ENCODE measurements at regions not wholly inside any gene's neighbourhood (a gene's known extent, or its start where the extent isn't known, plus 50 kb on each side); places are given as distances from the start of the nearest gene placed in this dataset.

DNA sequence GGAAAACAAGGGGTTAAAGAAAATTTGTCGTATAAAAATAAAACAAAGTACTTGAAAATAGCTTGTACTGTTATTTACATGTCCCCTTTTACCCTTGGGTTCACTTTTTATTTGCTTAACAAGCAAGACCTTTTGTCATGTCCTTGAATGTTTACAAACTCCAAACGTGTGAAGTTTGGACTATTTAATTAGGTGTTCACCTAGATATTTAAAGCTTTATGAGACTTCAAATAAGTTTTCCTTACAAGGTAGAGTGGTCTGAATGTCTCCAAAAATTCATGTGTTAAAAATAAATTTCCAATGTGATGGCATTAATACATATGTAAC lies 242.0 kb upstream of the TTC14 start:
- H3K4me3 ChIP-seq (ENCODE audit: low read depth, low read length) = no peak overlapping the region
- in situ Hi-C loops (cut with HindIII; ENCODE audit: low sequenced_read_pairs) = no loop called here
- TF ChIP-seq, protein P1, sequence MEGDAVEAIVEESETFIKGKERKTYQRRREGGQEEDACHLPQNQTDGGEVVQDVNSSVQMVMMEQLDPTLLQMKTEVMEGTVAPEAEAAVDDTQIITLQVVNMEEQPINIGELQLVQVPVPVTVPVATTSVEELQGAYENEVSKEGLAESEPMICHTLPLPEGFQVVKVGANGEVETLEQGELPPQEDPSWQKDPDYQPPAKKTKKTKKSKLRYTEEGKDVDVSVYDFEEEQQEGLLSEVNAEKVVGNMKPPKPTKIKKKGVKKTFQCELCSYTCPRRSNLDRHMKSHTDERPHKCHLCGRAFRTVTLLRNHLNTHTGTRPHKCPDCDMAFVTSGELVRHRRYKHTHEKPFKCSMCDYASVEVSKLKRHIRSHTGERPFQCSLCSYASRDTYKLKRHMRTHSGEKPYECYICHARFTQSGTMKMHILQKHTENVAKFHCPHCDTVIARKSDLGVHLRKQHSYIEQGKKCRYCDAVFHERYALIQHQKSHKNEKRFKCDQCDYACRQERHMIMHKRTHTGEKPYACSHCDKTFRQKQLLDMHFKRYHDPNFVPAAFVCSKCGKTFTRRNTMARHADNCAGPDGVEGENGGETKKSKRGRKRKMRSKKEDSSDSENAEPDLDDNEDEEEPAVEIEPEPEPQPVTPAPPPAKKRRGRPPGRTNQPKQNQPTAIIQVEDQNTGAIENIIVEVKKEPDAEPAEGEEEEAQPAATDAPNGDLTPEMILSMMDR (IDR thresholded peaks at IDR 0.05; ENCODE audit: low read depth, low read length, missing control alignments) = no peak
- DNase-seq (ENCODE audit: low read depth) = no peak

- DNase-seq (ENCODE audit: low read depth) = no peak
- no peak overlapping the region for H3K4me3 ChIP-seq (ENCODE audit: low read depth, low read length)
- TF ChIP-seq, protein P1 (IDR thresholded peaks at IDR 0.05; ENCODE audit: low read depth, low read length, missing control alignments) = no peak
- in situ Hi-C loops (cut with HindIII; ENCODE audit: low sequenced_read_pairs) = no loop called here
Measured at GRCh38 chr3:180362081-180362480, 239.9 kb upstream of the TTC14 start.

DNA sequence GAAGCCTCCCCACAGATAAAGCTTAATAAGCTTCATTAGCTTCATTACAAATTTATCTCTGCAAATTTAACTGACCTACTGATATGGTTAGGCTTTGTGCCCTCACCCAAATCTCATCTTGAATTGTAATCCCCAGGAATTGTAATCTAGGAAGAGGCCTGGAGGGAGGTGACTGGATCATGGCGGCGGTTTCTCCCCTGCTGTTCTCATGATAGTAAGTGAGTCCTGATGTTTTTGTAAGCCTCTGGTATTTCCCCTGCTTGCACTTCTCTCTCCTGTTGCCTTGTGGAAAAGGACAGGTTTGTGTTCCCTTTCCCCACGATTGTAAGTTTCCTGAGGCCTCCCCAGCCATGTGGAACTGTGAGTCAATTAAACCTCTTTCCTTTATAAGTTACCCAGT lies 226.1 kb upstream of the TTC14 start:
- TF ChIP-seq, protein P1 (IDR thresholded peaks at IDR 0.05; ENCODE audit: low read depth, low read length, missing control alignments) = no peak
- no peak for DNase-seq (ENCODE audit: low read depth)
- H3K4me3 ChIP-seq (ENCODE audit: low read depth, low read length) = no peak overlapping the region
- in situ Hi-C loops (cut with HindIII; ENCODE audit: low sequenced_read_pairs) = no loop called here

DNA sequence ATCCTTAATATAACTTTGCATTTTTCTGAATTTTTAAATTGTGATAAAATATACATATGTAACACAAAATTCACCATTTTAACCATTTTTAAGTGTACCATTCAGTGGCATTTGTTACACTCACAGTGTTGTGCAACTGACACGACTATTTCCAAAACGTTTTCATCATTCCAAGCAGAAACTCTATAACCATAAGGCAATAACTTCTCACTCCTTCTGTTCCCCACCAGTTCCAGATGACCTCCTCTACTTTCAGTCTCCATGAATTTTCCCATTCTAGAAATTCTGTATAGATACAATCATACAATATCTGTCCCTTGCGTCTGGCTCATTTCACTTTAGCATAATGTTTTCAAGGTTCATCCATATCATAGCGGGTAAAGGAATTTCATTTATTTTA lies 223.5 kb upstream of the TTC14 start:
- H3K4me3 ChIP-seq (ENCODE audit: low read depth, low read length) = no peak overlapping the region
- in situ Hi-C loops (cut with HindIII; ENCODE audit: low sequenced_read_pairs) = no loop called here
- no peak for DNase-seq (ENCODE audit: low read depth)
- TF ChIP-seq, protein P1 (IDR thresholded peaks at IDR 0.05; ENCODE audit: low read depth, low read length, missing control alignments) = no peak

DNA sequence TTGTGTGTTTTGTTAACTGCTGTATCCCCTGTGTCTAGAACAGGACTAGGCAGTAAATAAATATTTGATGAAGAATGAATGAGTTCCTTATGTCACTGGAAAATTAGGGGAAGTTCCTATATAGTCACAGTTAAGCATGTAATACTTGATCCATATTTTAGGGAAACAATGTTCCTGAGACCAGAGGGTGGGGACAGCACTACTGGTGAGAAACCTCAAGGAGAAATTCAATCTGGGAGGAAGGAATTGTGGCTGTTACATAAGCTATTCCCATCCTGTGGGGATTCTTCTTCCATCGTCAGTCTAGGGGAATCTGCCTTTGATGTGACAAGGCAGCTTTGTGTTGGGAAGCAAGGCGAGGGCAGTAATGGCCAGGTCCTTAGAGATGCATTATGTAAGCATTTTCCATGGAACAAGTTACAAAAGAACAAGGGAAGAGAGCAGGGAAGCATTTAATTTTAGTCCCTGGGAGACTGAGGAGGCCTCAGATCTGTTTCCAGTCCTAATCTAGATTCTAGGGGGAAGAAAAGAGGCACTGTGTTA lies 219.3 kb upstream of the TTC14 start:
- no peak overlapping the region for H3K4me3 ChIP-seq (ENCODE audit: low read depth, low read length)
- in situ Hi-C loops (cut with HindIII; ENCODE audit: low sequenced_read_pairs) = no loop called here
- TF ChIP-seq, protein P1 (IDR thresholded peaks at IDR 0.05; ENCODE audit: low read depth, low read length, missing control alignments) = no peak
- no peak for DNase-seq (ENCODE audit: low read depth)

GRCh38 chr3:180383332-180384020 lies 218.5 kb upstream of the TTC14 start:
- TF ChIP-seq, protein P1 (IDR thresholded peaks at IDR 0.05; ENCODE audit: low read depth, low read length, missing control alignments) = no peak
- no peak overlapping the region for H3K4me3 ChIP-seq (ENCODE audit: low read depth, low read length)
- DNase-seq (ENCODE audit: low read depth) = no peak
- in situ Hi-C loops (cut with HindIII; ENCODE audit: low sequenced_read_pairs) = no loop called here
